ENCODE measurements at regions not wholly inside any gene's neighbourhood (a gene's known extent, or its start where the extent isn't known, plus 50 kb on each side); places are given as distances from the start of the nearest gene placed in this dataset.

GRCh38 chrX:107565931-107566603 lies 62.2 kb upstream of the PRPS1 start:
- no peaks in the 10 kb centered on the region for H3K4me1 ChIP-seq
- ATAC-seq (peak in 1 of 4 donors; percentile 53), DNase-seq (no peak)
- H3K27ac ChIP-seq = no peak overlapping the region
- TF ChIP-seq, protein P1, sequence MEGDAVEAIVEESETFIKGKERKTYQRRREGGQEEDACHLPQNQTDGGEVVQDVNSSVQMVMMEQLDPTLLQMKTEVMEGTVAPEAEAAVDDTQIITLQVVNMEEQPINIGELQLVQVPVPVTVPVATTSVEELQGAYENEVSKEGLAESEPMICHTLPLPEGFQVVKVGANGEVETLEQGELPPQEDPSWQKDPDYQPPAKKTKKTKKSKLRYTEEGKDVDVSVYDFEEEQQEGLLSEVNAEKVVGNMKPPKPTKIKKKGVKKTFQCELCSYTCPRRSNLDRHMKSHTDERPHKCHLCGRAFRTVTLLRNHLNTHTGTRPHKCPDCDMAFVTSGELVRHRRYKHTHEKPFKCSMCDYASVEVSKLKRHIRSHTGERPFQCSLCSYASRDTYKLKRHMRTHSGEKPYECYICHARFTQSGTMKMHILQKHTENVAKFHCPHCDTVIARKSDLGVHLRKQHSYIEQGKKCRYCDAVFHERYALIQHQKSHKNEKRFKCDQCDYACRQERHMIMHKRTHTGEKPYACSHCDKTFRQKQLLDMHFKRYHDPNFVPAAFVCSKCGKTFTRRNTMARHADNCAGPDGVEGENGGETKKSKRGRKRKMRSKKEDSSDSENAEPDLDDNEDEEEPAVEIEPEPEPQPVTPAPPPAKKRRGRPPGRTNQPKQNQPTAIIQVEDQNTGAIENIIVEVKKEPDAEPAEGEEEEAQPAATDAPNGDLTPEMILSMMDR (IDR thresholded peaks at IDR 0.05) = no peak
- peaks cover 0 to 32% (median 0%) of the 10 kb centered on the region in 3 donors for H3K27me3 ChIP-seq (ENCODE audit: insufficient read depth in 3 of 3, low read length in 2 of 3)
- no peaks in the 10 kb centered on the region for H3K9me3 ChIP-seq
- intact Hi-C loops (cut with DNase I) = no loop called here
- WGBS, 3 donors = 24 to 47% (median 39%) methylated on average over 7 of the region's 7 CpGs
- H3K4me3 ChIP-seq = no peak overlapping the region
- no peaks in the 10 kb centered on the region for H3K36me3 ChIP-seq (ENCODE audit: insufficient read depth in 1 of 2, low read depth in 1 of 2)

GRCh38 chrX:107566604-107567262 lies 61.6 kb upstream of the PRPS1 start:
- H3K9me3 ChIP-seq = no peaks in the 10 kb centered on the region
- no peak for ATAC-seq
- no peak overlapping the region for H3K4me3 ChIP-seq

GRCh38 chrX:107567370-107567769 lies 60.9 kb upstream of the PRPS1 start:
- TF ChIP-seq, protein P1 (IDR thresholded peaks at IDR 0.05) = no peak
- intact Hi-C loops (cut with DNase I) = no loop called here
- no peak for ATAC-seq
- H3K4me1 ChIP-seq = no peaks in the 10 kb centered on the region
- no peak overlapping the region for H3K27ac ChIP-seq
- 43 to 57% (median 56%) methylated on average over 2 of the region's 2 CpGs for WGBS, 3 donors
- peaks cover 0 to 21% (median 0%) of the 10 kb centered on the region in 3 donors for H3K27me3 ChIP-seq (ENCODE audit: insufficient read depth in 3 of 3, low read length in 2 of 3)
- no peaks in the 10 kb centered on the region for H3K36me3 ChIP-seq (ENCODE audit: insufficient read depth in 1 of 2, low read depth in 1 of 2)
- no peak for DNase-seq
- no peak overlapping the region for H3K4me3 ChIP-seq
- no peaks in the 10 kb centered on the region for H3K9me3 ChIP-seq

More at GRCh38 chrX:107566604-107567262, 61.6 kb upstream of the PRPS1 start:
- 77 to 95% (median 94%) methylated on average over 2 of the region's 2 CpGs for WGBS, 3 donors
- TF ChIP-seq, protein P1 (IDR thresholded peaks at IDR 0.05) = no peak
- Histone ChIP-seq H3K27me3 (ENCODE audit: insufficient read depth in 3 of 3, low read length in 2 of 3) (peaks cover 0 to 27% (median 0%) of the 10 kb centered on the region in 3 donors), H3K4me1 (no peaks in the 10 kb centered on the region), H3K27ac (no peak overlapping the region), H3K36me3 (ENCODE audit: insufficient read depth in 1 of 2, low read depth in 1 of 2) (no peaks in the 10 kb centered on the region)
- DNase-seq = no peak
- intact Hi-C loops (cut with DNase I) = no loop called here

- WGBS, 3 donors = 51 to 61% (median 53%) methylated on average over 9 of the region's 9 CpGs
- ATAC-seq (peak; percentile 77 to 93 (median 86)), DNase-seq (peak; percentile 28 to 55)
- no peaks in the 10 kb centered on the region for H3K36me3 ChIP-seq (ENCODE audit: insufficient read depth in 1 of 2, low read depth in 1 of 2)
- peaks cover 0 to 10% (median 0%) of the 10 kb centered on the region in 3 donors for H3K27me3 ChIP-seq (ENCODE audit: insufficient read depth in 3 of 3, low read length in 2 of 3)
- H3K4me1 ChIP-seq = no peaks in the 10 kb centered on the region
- H3K4me3 ChIP-seq = no peak overlapping the region
- H3K9me3 ChIP-seq = no peaks in the 10 kb centered on the region
- H3K27ac ChIP-seq = no peak overlapping the region
- intact Hi-C loops (cut with DNase I) = no loop called here
- TF ChIP-seq, protein P1 (IDR thresholded peaks at IDR 0.05) = no peak
Measured at GRCh38 chrX:107571296-107571998, 56.9 kb upstream of the PRPS1 start.

Data from psoas muscle (tissue), 7 donors.